IMR-90 (cell line): ENCODE measurements at regions not wholly inside any gene's neighbourhood (a gene's known extent, or its start where the extent isn't known, plus 50 kb on each side); places are given as distances from the start of the nearest gene placed in this dataset.
A peak's percentile ranks its signal among the peaks of the same experiment; 100 is the strongest.

Experiments
- ATAC-seq: fragments of 200-7000 bp; cut with Tn5 transposase; 2 replicates; pipeline ENCODE4 v1.9.1; 2020; ENCODE audit warnings: low read depth, mild to moderate bottlenecking, moderate library complexity
- BruUV-seq: library from RNA; stranded (reverse); fragments of 400-500 nt; replicated peaks from 2 replicates; lab custom pipeline; 2021; lab: Mats Ljungman, UMichigan
- CTCF ChIA-PET: fragments of 300-600 bp; formaldehyde crosslinking; extraction: SDS; loops from one replicate; lab custom pipeline; 2021; ENCODE audit warnings: antibody characterized with exemption; lab: Yijun Ruan, JAX
- POLR2A ChIA-PET: fragments of 300-600 bp; sonication (Branson Sonifier 250); formaldehyde crosslinking; loops from one replicate; lab custom pipeline; 2022; ENCODE audit warnings: antibody characterized with exemption; ENCODE audit not compliant: unreplicated experiment; lab: Charles Lee
- DNase-seq: peaks from one replicate; pipeline ENCODE4 v3.0.0; 2013
- H2AFZ ChIP-seq: replicated peaks from 2 replicates; pipeline ENCODE3; 2013; ENCODE audit warnings: low read length, mild to moderate bottlenecking; ENCODE audit not compliant: poor library complexity
- H2AK5ac ChIP-seq: 2 replicates; pipeline ENCODE4 v1.6.1; 2013; ENCODE audit warnings: low read depth, low read length, inconsistent platforms
- H2AK9ac ChIP-seq: replicated peaks from 2 replicates; pipeline ENCODE3; 2013; ENCODE audit warnings: mild to moderate bottlenecking, low read depth, low read length, moderate library complexity; ENCODE audit not compliant: poor library complexity
- H2BK120ac ChIP-seq: 2 replicates; pipeline ENCODE4 v1.6.1; 2013; ENCODE audit warnings: low read depth, low read length, inconsistent platforms
- H2BK15ac ChIP-seq: 3 replicates; pipeline ENCODE4 v1.6.1; 2013; ENCODE audit warnings: low read depth, low read length, inconsistent platforms
- H2BK20ac ChIP-seq: 2 replicates; pipeline ENCODE4 v1.6.1; 2013; ENCODE audit warnings: low read depth, mild to moderate bottlenecking, inconsistent platforms, low read length, moderate library complexity
- H2BK5ac ChIP-seq: 2 replicates; pipeline ENCODE4 v1.6.1; 2013; ENCODE audit warnings: mild to moderate bottlenecking, low read depth, low read length, inconsistent platforms; ENCODE audit not compliant: poor library complexity, severe bottlenecking
- H3K14ac ChIP-seq: replicated peaks from 2 replicates; pipeline ENCODE4 v1.6.1; 2013; ENCODE audit warnings: low read depth, low read length, inconsistent platforms
- H3K18ac ChIP-seq: 2 replicates; pipeline ENCODE4 v1.6.1; 2013; ENCODE audit warnings: low read depth, low read length, control low read depth
- H3K23ac ChIP-seq: 2 replicates; pipeline ENCODE4 v1.6.1; 2013; ENCODE audit warnings: low read depth, low read length, inconsistent platforms
- H3K27ac ChIP-seq: 2 replicates; pipeline ENCODE4 v1.5.1; 2013; ENCODE audit warnings: mild to moderate bottlenecking, control low read depth, low read length; ENCODE audit not compliant: insufficient read depth
- H3K27me3 ChIP-seq: 2 replicates; pipeline ENCODE4 v1.6.1; 2013; ENCODE audit warnings: low read length; ENCODE audit not compliant: control insufficient read depth, insufficient read depth
- H3K36me3 ChIP-seq: 2 replicates; pipeline ENCODE4 v1.6.1; 2013; ENCODE audit warnings: low read length, mixed read lengths; ENCODE audit not compliant: control insufficient read depth, insufficient read depth
- H3K4ac ChIP-seq: 2 replicates; pipeline ENCODE4 v1.6.1; 2013; ENCODE audit warnings: low read depth, low read length, inconsistent platforms
- H3K4me1 ChIP-seq: 2 replicates; pipeline ENCODE4 v1.6.1; 2013; ENCODE audit warnings: low read length, mixed read lengths; ENCODE audit not compliant: control insufficient read depth, insufficient read depth
- H3K4me2 ChIP-seq: 2 replicates; pipeline ENCODE4 v1.6.1; 2013; ENCODE audit warnings: low read depth, mild to moderate bottlenecking, control low read depth, low read length, moderate library complexity
- H3K4me3 ChIP-seq: 2 replicates; pipeline ENCODE4 v1.5.1; 2013; ENCODE audit warnings: low read depth, mild to moderate bottlenecking, control low read depth, low read length, moderate library complexity; ENCODE audit not compliant: insufficient read depth
- H3K56ac ChIP-seq: 2 replicates; pipeline ENCODE4 v1.6.1; 2013; ENCODE audit warnings: low read length, inconsistent platforms; ENCODE audit not compliant: insufficient read depth; ENCODE audit errors: extremely low read depth
- H3K79me1 ChIP-seq, 2 experiments: 2 replicates each; pipeline ENCODE4 v1.6.1; 2013; ENCODE audit warnings: low read length in 2 of 2, inconsistent platforms in 1 of 2, low read depth in 1 of 2
- H3K9ac ChIP-seq: 2 replicates; pipeline ENCODE4 v1.6.1; 2013; ENCODE audit warnings: low read depth, low read length, control low read depth
- H3K9me1 ChIP-seq: 2 replicates; pipeline ENCODE4 v1.6.1; 2013; ENCODE audit warnings: low read length, inconsistent platforms; ENCODE audit not compliant: insufficient read depth
- H3K9me3 ChIP-seq: 2 replicates; pipeline ENCODE4 v1.6.1; 2013; ENCODE audit warnings: low read length; ENCODE audit not compliant: control insufficient read depth, insufficient read depth
- H4K20me1 ChIP-seq: 2 replicates; pipeline ENCODE4 v1.6.1; 2013; ENCODE audit warnings: low read length, inconsistent platforms; ENCODE audit not compliant: insufficient read depth
- H4K5ac ChIP-seq: 2 replicates; pipeline ENCODE4 v1.6.1; 2013; ENCODE audit warnings: mild to moderate bottlenecking, low read depth, low read length, control low read depth
- H4K8ac ChIP-seq, 2 experiments: 2 replicates each; pipeline ENCODE4 v1.6.1; 2013; ENCODE audit warnings: low read depth in 2 of 2, low read length in 2 of 2, control low read depth in 1 of 2, inconsistent platforms in 1 of 2
- H4K91ac ChIP-seq: 2 replicates; pipeline ENCODE4 v1.6.1; 2013; ENCODE audit warnings: low read depth, low read length, inconsistent platforms; ENCODE audit not compliant: insufficient read depth
- CEBPB ChIP-seq: IDR thresholded peaks from 2 replicates; pipeline ENCODE4 v1.6.1; 2012; ENCODE audit warnings: low read depth, low read length, improper control_type of control experiment
- FOS ChIP-seq: fragments of 150-350 bp; IDR thresholded peaks from 2 replicates; pipeline ENCODE4 v1.6.1; 2016; ENCODE audit warnings: low read depth, low read length
- MAZ ChIP-seq: IDR thresholded peaks from 2 replicates; pipeline ENCODE4 v1.6.1; 2012; ENCODE audit warnings: low read depth, mild to moderate bottlenecking, low read length, improper control_type of control experiment, moderate library complexity, borderline replicate concordance
- POLR2A ChIP-seq: IDR thresholded peaks from 2 replicates; pipeline ENCODE4 v1.6.1; 2012; ENCODE audit warnings: mild to moderate bottlenecking, low read depth, low read length
- USF2 ChIP-seq: fragments of 150-350 bp; IDR thresholded peaks from 2 replicates; pipeline ENCODE4 v1.6.1; 2017; ENCODE audit warnings: mild to moderate bottlenecking, antibody characterized with exemption, low read length, low read depth
- WGBS, 2 experiments: methylation state at CpG; one replicate each; pipeline versions ENCODE4 v1.1.5 to v1.1.7; 2013; ENCODE audit warnings: missing lambda C conversion rate in 2 of 2; ENCODE audit not compliant: insufficient read length in 1 of 2; ENCODE audit errors: extremely low coverage in 2 of 2; 5-methylcytosine and 5-hydroxymethylcytosine counted together
- dilution Hi-C: fragments of 300-500 bp; cut with HindIII; formaldehyde crosslinking; loops from one replicate; pipeline ENCODE4 v1.14.3; 2018; ENCODE audit warnings: low sequenced_read_pairs; ENCODE audit not compliant: unreplicated experiment
- in situ Hi-C: fragments of 300-500 bp; cut with MboI; formaldehyde crosslinking; loops from 3 replicates; pipeline ENCODE4 v1.14.3; 2019; ENCODE audit warnings: low sequenced_read_pairs, inconsistent platforms, mixed read lengths
- intact Hi-C: fragments of 100-400 bp; cut with micrococcal nuclease; formaldehyde crosslinking; loops from 2 replicates; pipeline ENCODE4 v1.10.0; 2022

- Histone ChIP-seq H4K91ac (no peak overlapping the region), H2AFZ (no peak overlapping the region), H3K56ac (no peak overlapping the region), H2BK15ac (no peak overlapping the region), H3K14ac (no peak overlapping the region), H3K27ac (no peak overlapping the region), H4K5ac (peak overlapping the region; percentile 84; the same call in 1 of the 2 replicates), H2BK120ac (no peak overlapping the region), H2BK5ac (peak overlapping the region; percentile 66), H3K27me3 (no peaks in the 10 kb centered on the region), H3K4me2 (no peak overlapping the region), H3K4me1 (peaks cover 6% of the 10 kb centered on the region; the same call in 1 of the 2 replicates), H3K9me1 (peaks cover under 1% of the 10 kb centered on the region; the same call in 1 of the 2 replicates), H2AK5ac (no peak overlapping the region), H3K79me1 (no peaks in the 10 kb centered on the region), H3K36me3 (no peaks in the 10 kb centered on the region), H3K18ac (peak overlapping the region; percentile 83; the same call in 1 of the 2 replicates), H2AK9ac (no peak overlapping the region), H4K20me1 (no peaks in the 10 kb centered on the region), H3K4me3 (no peak overlapping the region), H3K4ac (no peak overlapping the region), H3K9ac (no peak overlapping the region), H3K9me3 (no peaks in the 10 kb centered on the region), H4K8ac (no peak overlapping the region), H2BK20ac (no peak overlapping the region), H3K23ac (no peak overlapping the region)
- ChIA-PET CTCF (interaction anchor here (0.7 kb wide), 1 partner anchor 23 kb away, joined by 4 read pairs; no protein-coding TSS in a partner anchor), POLR2A (interaction anchor here (0.6 kb wide), 1 partner anchor 74 kb away, joined by 6 read pairs; no protein-coding TSS in a partner anchor)
- in situ Hi-C loops (no loop called here), dilution Hi-C loops (no loop called here), intact Hi-C loops (no loop called here)
- no peak for TF ChIP-seq USF2
- TF ChIP-seq CEBPB: no peak
- TF ChIP-seq FOS: no peak
- TF ChIP-seq MAZ: no peak
- no peak for TF ChIP-seq POLR2A
- no TSS peak for BruUV-seq
- ATAC-seq: no peak
- no peak for DNase-seq
- WGBS, 2 experiments: no CpG with 5 or more reads among the region's 2 CpGs
These were observed 233.6 kb downstream of the C12orf50 start for GRCh38 chr12:87795555-87795954.
